ENCODE measurements at regions not wholly inside any gene's neighbourhood (a gene's known extent, or its start where the extent isn't known, plus 50 kb on each side); places are given as distances from the start of the nearest gene placed in this dataset.

DNA sequence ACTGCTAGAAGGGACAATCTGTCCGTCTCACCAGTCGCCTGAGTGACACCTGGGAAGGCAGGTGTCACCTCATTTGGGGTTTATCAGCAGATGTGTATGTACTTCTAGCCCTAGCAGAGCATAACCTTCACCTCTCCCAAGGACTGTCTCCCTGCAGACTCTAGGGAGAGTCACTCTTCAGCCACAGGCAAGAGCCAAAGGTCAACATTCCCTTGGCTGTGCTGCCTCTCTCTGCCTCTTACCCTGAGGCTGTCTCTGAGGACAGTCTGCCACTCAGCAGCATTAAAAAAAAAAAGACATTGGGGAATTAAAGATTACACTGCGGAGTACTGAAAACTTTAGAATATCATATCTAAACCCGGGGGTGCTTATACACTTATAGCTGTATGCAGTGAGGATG, 377.7 kb upstream of the FZD8 start:
- TF ChIP-seq CTCF (conservative IDR thresholded peaks at IDR 0.05 in 1 of 2, IDR thresholded peaks at IDR 0.05 in 1 of 2; ENCODE audit: low read depth in 1 of 2, low read length in 2 of 2) (no peak), EZH2 (IDR thresholded peaks at IDR 0.05; ENCODE audit: low read length, missing control alignments) (no peak)

Data from fibroblast of lung (primary cell).